GM23248 (cell line): ENCODE measurements at regions not wholly inside any gene's neighbourhood (a gene's known extent, or its start where the extent isn't known, plus 50 kb on each side); places are given as distances from the start of the nearest gene placed in this dataset.

ENCODE experiments used
- EZH2 ChIP-seq: fragments of 200-600 bp; sonication (generic); IDR thresholded peaks from 2 replicates; pipeline ENCODE4 v1.6.1; 2018; ENCODE audit warnings: antibody characterized with exemption, mild to moderate bottlenecking; ENCODE audit not compliant: insufficient read depth, poor library complexity, severe bottlenecking
- EZH2phosphoT487 ChIP-seq: fragments of 200-600 bp; sonication (generic); IDR thresholded peaks from 2 replicates; pipeline ENCODE4 v1.6.1; 2018; ENCODE audit warnings: antibody characterized with exemption, moderate library complexity, mild to moderate bottlenecking, low read depth; ENCODE audit not compliant: insufficient read depth

- TF ChIP-seq EZH2 (no peak), EZH2phosphoT487 (no peak)
These were observed 68.7 kb upstream of the TCF21 start for GRCh38 chr6:133820208-133820607.
